CD4-positive, alpha-beta T cell (primary cell): ENCODE measurements at regions not wholly inside any gene's neighbourhood (a gene's known extent, or its start where the extent isn't known, plus 50 kb on each side); places are given as distances from the start of the nearest gene placed in this dataset.

Experiments used
- ATAC-seq: fragments of 200-7000 bp; cut with Tn5 transposase; one replicate; pipeline ENCODE4 v1.10.0; 2022; ENCODE audit warnings: mild to moderate bottlenecking; ENCODE audit not compliant: poor library complexity
- CTCF ChIA-PET: fragments of 350-600 bp; sonication (Branson Sonifier 250); formaldehyde crosslinking; loops from one replicate; lab custom pipeline; 2021; ENCODE audit warnings: antibody characterized with exemption, inconsistent platforms; lab: Charles Lee
- POLR2A ChIA-PET: fragments of 350-600 bp; sonication (Branson Sonifier 250); formaldehyde crosslinking; loops from one replicate; lab custom pipeline; 2021; ENCODE audit warnings: antibody characterized with exemption, inconsistent platforms; lab: Charles Lee
- DNase-seq, 14 experiments: peaks; one replicate each; pipeline ENCODE4 v3.0.0-alpha.2; 2013 to 2020; ENCODE audit warnings: mixed read lengths in 2 of 14
- H3K27ac ChIP-seq, 2 donors: one replicate each; pipeline versions ENCODE4 v1.5.1 to v1.7.0; 2013; ENCODE audit warnings: low read length in 2 of 2, low read depth in 1 of 2, mild to moderate bottlenecking in 1 of 2
- H3K27me3 ChIP-seq, 2 experiments: 1 replicate in 1 of 2; 2 replicates in 1 of 2; pipeline versions ENCODE4 v1.6.1 to v1.7.0; 2013; ENCODE audit warnings: low read length in 2 of 2, control low read depth in 1 of 2, mild to moderate bottlenecking in 1 of 2, moderate library complexity in 1 of 2; ENCODE audit not compliant: insufficient read depth in 2 of 2, control insufficient read depth in 1 of 2
- H3K36me3 ChIP-seq: one replicate; pipeline ENCODE4 v1.6.1; 2013; ENCODE audit warnings: low read length, control low read depth; ENCODE audit not compliant: insufficient read depth
- H3K4me1 ChIP-seq: one replicate; pipeline ENCODE4 v1.6.1; 2013; ENCODE audit warnings: low read length, control low read depth; ENCODE audit not compliant: insufficient read depth
- H3K4me3 ChIP-seq: one replicate; pipeline ENCODE4 v1.5.1; 2013; ENCODE audit warnings: mild to moderate bottlenecking, low read length, moderate library complexity
- H3K9me3 ChIP-seq, 2 experiments: 1 replicate in 1 of 2; 2 replicates in 1 of 2; pipeline versions ENCODE4 v1.6.1 to v1.7.0; 2013; ENCODE audit warnings: low read length in 2 of 2, mild to moderate bottlenecking in 2 of 2, control low read depth in 1 of 2, moderate library complexity in 1 of 2; ENCODE audit not compliant: control insufficient read depth in 1 of 2, insufficient read depth in 1 of 2
- H3K27ac Mint-ChIP-seq: one replicate; pipeline ENCODE4 v1.8.0; 2020; ENCODE audit warnings: mixed read lengths
- H3K27me3 Mint-ChIP-seq: one replicate; pipeline ENCODE4 v1.8.0; 2021; ENCODE audit warnings: mixed read lengths
- H3K36me3 Mint-ChIP-seq: one replicate; pipeline ENCODE4 v1.8.0; 2021; ENCODE audit warnings: low read depth, mixed read lengths
- H3K4me1 Mint-ChIP-seq: one replicate; pipeline ENCODE4 v1.8.0; 2021; ENCODE audit warnings: low read depth, mixed read lengths
- H3K4me3 Mint-ChIP-seq: one replicate; pipeline ENCODE4 v1.8.0; 2020; ENCODE audit warnings: mild to moderate bottlenecking, mixed read lengths
- H3K9me3 Mint-ChIP-seq: one replicate; pipeline ENCODE4 v1.8.0; 2020; ENCODE audit warnings: mixed read lengths
- intact Hi-C, 2 experiments: fragments of 100-400 bp; cut with DNase I in 1 of 2; cut with micrococcal nuclease in 1 of 2; formaldehyde crosslinking; loops; one replicate each; pipeline versions ENCODE4 v1.15.1 to v1.9.0; 2023 to 2025; cut with DNase I, micrococcal nuclease
- TF ChIP-seq, protein P1 (sequence below): fragments of 200-600 bp; IDR thresholded peaks from one replicate; pipeline ENCODE4 v1.8.0; 2022; ENCODE audit warnings: antibody characterized with exemption, mild to moderate bottlenecking

DNA sequence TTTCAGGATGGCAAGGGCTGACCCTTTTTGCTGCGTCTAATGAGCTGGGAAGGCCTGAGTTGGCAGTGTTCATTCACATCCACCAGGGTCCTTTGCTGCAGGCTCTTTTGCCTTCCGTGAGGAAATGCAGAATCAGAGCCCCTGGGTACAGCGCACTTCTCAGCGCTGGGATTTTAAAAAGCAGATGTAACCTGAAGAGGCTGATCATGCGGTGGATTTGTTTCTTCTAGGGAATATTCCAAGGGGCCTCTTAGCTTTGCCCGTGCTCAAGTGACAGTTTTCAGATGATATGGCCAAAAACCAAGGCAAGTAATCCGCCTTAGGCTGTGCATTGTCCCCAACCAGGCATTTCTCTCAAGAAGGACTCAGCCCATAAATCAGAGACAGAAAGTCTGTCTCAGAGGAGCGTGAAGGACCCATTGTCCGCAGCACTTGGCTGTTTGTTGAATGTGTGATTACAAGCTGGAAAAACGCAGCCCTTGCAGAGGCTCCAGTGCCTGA lies 237.6 kb downstream of the PTPRC start:
- Mint-ChIP-seq H3K27me3 (no peaks in the 10 kb centered on the region), H3K36me3 (peaks cover 33% of the 10 kb centered on the region), H3K4me3 (no peak overlapping the region), H3K9me3 (no peaks in the 10 kb centered on the region), H3K4me1 (peaks cover 6% of the 10 kb centered on the region), H3K27ac (no peak overlapping the region)
- TF ChIP-seq, protein P1, sequence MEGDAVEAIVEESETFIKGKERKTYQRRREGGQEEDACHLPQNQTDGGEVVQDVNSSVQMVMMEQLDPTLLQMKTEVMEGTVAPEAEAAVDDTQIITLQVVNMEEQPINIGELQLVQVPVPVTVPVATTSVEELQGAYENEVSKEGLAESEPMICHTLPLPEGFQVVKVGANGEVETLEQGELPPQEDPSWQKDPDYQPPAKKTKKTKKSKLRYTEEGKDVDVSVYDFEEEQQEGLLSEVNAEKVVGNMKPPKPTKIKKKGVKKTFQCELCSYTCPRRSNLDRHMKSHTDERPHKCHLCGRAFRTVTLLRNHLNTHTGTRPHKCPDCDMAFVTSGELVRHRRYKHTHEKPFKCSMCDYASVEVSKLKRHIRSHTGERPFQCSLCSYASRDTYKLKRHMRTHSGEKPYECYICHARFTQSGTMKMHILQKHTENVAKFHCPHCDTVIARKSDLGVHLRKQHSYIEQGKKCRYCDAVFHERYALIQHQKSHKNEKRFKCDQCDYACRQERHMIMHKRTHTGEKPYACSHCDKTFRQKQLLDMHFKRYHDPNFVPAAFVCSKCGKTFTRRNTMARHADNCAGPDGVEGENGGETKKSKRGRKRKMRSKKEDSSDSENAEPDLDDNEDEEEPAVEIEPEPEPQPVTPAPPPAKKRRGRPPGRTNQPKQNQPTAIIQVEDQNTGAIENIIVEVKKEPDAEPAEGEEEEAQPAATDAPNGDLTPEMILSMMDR = no peak
- H3K27me3 ChIP-seq = no peaks in the 10 kb centered on the region
- POLR2A ChIA-PET = no interaction called here
- no peak overlapping the region for H3K4me3 ChIP-seq
- no peaks in the 10 kb centered on the region for H3K4me1 ChIP-seq
- H3K27ac ChIP-seq = no peak overlapping the region
- H3K9me3 ChIP-seq = no peaks in the 10 kb centered on the region
- peaks cover 4% of the 10 kb centered on the region for H3K36me3 ChIP-seq
- no peak for DNase-seq
- ATAC-seq = no peak
- intact Hi-C loops = no loop called here
- CTCF ChIA-PET = no interaction called here

DNA sequence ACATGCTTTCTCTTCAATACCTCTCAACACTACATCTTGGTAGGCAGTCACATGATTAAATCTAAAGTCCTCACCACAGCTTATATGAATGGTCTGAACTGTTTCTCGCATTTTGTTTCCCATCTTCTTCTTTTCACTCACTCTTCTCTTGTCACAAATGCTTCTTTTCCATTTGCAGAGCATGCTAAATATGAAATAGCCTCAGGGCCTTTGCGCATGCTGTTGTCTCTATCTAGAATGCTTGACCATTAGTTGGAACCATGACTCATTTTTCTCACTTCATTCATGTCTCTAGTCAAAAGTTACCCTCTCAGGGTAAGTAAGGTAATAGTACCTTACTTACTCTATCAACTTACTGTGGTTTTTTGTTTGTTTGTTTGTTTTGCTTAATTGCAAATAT lies 239.7 kb downstream of the PTPRC start:
- TF ChIP-seq, protein P1 = no peak
- H3K27me3 ChIP-seq = no peaks in the 10 kb centered on the region
- intact Hi-C loops = no loop called here
- no peaks in the 10 kb centered on the region for H3K9me3 Mint-ChIP-seq
- no peaks in the 10 kb centered on the region for H3K4me1 ChIP-seq
- no peak overlapping the region for H3K4me3 ChIP-seq
- no peak overlapping the region for H3K27ac ChIP-seq
- no peak for ATAC-seq
- peaks cover 30% of the 10 kb centered on the region for H3K36me3 Mint-ChIP-seq
- DNase-seq = no peak
- H3K4me3 Mint-ChIP-seq = no peak overlapping the region
- H3K27me3 Mint-ChIP-seq = no peaks in the 10 kb centered on the region
- ChIA-PET CTCF (no interaction called here), POLR2A (no interaction called here)
- H3K4me1 Mint-ChIP-seq = peaks cover 7% of the 10 kb centered on the region
- H3K27ac Mint-ChIP-seq = no peak overlapping the region
- H3K36me3 ChIP-seq = peaks cover 4% of the 10 kb centered on the region
- H3K9me3 ChIP-seq = no peaks in the 10 kb centered on the region

DNA sequence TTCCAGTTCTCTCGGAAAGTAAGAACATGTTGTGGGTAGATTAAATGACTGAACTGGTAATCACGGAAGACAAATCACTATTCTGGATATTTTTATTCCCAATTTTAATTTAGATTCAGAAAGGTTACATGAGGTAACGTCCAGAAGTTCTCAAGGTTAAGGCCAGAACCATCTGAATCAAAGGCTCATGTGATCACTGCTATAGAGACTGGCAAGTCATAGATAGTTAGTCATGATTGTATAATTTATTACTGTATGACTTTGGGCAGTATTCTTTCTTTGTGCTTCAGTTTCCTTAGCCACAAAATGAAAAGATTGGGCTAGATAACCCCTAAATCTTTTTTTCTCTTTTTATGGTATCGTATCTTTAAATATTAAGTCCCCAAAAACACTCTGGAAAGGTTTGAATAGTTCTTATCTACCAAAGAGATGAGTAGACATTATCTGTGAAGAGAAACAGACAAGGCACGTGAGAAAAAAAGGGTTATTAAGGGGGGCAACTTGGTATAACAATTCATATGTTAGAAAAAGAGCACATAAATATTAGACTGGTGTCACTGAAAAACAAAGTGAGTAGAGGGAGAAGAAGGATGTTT lies 241.0 kb downstream of the PTPRC start:
- POLR2A ChIA-PET = no interaction called here
- no peak for ATAC-seq
- Histone ChIP-seq H3K36me3 (peaks cover 4% of the 10 kb centered on the region), H3K4me1 (no peaks in the 10 kb centered on the region), H3K27ac (no peak overlapping the region), H3K4me3 (no peak overlapping the region), H3K9me3 (no peaks in the 10 kb centered on the region), H3K27me3 (no peaks in the 10 kb centered on the region)
- DNase-seq = no peak
- CTCF ChIA-PET = no interaction called here
- no peaks in the 10 kb centered on the region for H3K9me3 Mint-ChIP-seq
- H3K4me3 Mint-ChIP-seq = no peak overlapping the region
- no peaks in the 10 kb centered on the region for H3K27me3 Mint-ChIP-seq
- peaks cover 7% of the 10 kb centered on the region for H3K4me1 Mint-ChIP-seq
- intact Hi-C loops = loop anchor here in 1 of 2 experiments (10.0 kb wide), 1 partner anchor 365 kb away; no protein-coding TSS in a partner anchor
- TF ChIP-seq, protein P1 = no peak
- no peak overlapping the region for H3K27ac Mint-ChIP-seq
- H3K36me3 Mint-ChIP-seq = peaks cover 23% of the 10 kb centered on the region
